CD4-positive, alpha-beta T cell (primary cell): ENCODE measurements at regions not wholly inside any gene's neighbourhood (a gene's known extent, or its start where the extent isn't known, plus 50 kb on each side); places are given as distances from the start of the nearest gene placed in this dataset.

Experiments
- ATAC-seq: fragments of 200-7000 bp; cut with Tn5 transposase; one replicate; pipeline ENCODE4 v1.10.0; 2022; ENCODE audit warnings: mild to moderate bottlenecking; ENCODE audit not compliant: poor library complexity
- CTCF ChIA-PET: fragments of 350-600 bp; sonication (Branson Sonifier 250); formaldehyde crosslinking; loops from one replicate; lab custom pipeline; 2021; ENCODE audit warnings: antibody characterized with exemption, inconsistent platforms; lab: Charles Lee
- POLR2A ChIA-PET: fragments of 350-600 bp; sonication (Branson Sonifier 250); formaldehyde crosslinking; loops from one replicate; lab custom pipeline; 2021; ENCODE audit warnings: antibody characterized with exemption, inconsistent platforms; lab: Charles Lee
- DNase-seq, 14 experiments: peaks; one replicate each; pipeline ENCODE4 v3.0.0-alpha.2; 2013 to 2020; ENCODE audit warnings: mixed read lengths in 2 of 14
- H3K27ac ChIP-seq, 2 donors: one replicate each; pipeline versions ENCODE4 v1.5.1 to v1.7.0; 2013; ENCODE audit warnings: low read length in 2 of 2, low read depth in 1 of 2, mild to moderate bottlenecking in 1 of 2
- H3K27me3 ChIP-seq, 2 experiments: 1 replicate in 1 of 2; 2 replicates in 1 of 2; pipeline versions ENCODE4 v1.6.1 to v1.7.0; 2013; ENCODE audit warnings: low read length in 2 of 2, control low read depth in 1 of 2, mild to moderate bottlenecking in 1 of 2, moderate library complexity in 1 of 2; ENCODE audit not compliant: insufficient read depth in 2 of 2, control insufficient read depth in 1 of 2
- H3K36me3 ChIP-seq: one replicate; pipeline ENCODE4 v1.6.1; 2013; ENCODE audit warnings: low read length, control low read depth; ENCODE audit not compliant: insufficient read depth
- H3K4me1 ChIP-seq: one replicate; pipeline ENCODE4 v1.6.1; 2013; ENCODE audit warnings: low read length, control low read depth; ENCODE audit not compliant: insufficient read depth
- H3K4me3 ChIP-seq: one replicate; pipeline ENCODE4 v1.5.1; 2013; ENCODE audit warnings: mild to moderate bottlenecking, low read length, moderate library complexity
- H3K9me3 ChIP-seq, 2 experiments: 1 replicate in 1 of 2; 2 replicates in 1 of 2; pipeline versions ENCODE4 v1.6.1 to v1.7.0; 2013; ENCODE audit warnings: low read length in 2 of 2, mild to moderate bottlenecking in 2 of 2, control low read depth in 1 of 2, moderate library complexity in 1 of 2; ENCODE audit not compliant: control insufficient read depth in 1 of 2, insufficient read depth in 1 of 2
- H3K27ac Mint-ChIP-seq: one replicate; pipeline ENCODE4 v1.8.0; 2020; ENCODE audit warnings: mixed read lengths
- H3K27me3 Mint-ChIP-seq: one replicate; pipeline ENCODE4 v1.8.0; 2021; ENCODE audit warnings: mixed read lengths
- H3K36me3 Mint-ChIP-seq: one replicate; pipeline ENCODE4 v1.8.0; 2021; ENCODE audit warnings: low read depth, mixed read lengths
- H3K4me1 Mint-ChIP-seq: one replicate; pipeline ENCODE4 v1.8.0; 2021; ENCODE audit warnings: low read depth, mixed read lengths
- H3K4me3 Mint-ChIP-seq: one replicate; pipeline ENCODE4 v1.8.0; 2020; ENCODE audit warnings: mild to moderate bottlenecking, mixed read lengths
- H3K9me3 Mint-ChIP-seq: one replicate; pipeline ENCODE4 v1.8.0; 2020; ENCODE audit warnings: mixed read lengths
- intact Hi-C, 2 experiments: fragments of 100-400 bp; cut with DNase I in 1 of 2; cut with micrococcal nuclease in 1 of 2; formaldehyde crosslinking; loops; one replicate each; pipeline versions ENCODE4 v1.15.1 to v1.9.0; 2023 to 2025; cut with DNase I, micrococcal nuclease
- TF ChIP-seq, protein P1 (sequence below): fragments of 200-600 bp; IDR thresholded peaks from one replicate; pipeline ENCODE4 v1.8.0; 2022; ENCODE audit warnings: antibody characterized with exemption, mild to moderate bottlenecking

DNA sequence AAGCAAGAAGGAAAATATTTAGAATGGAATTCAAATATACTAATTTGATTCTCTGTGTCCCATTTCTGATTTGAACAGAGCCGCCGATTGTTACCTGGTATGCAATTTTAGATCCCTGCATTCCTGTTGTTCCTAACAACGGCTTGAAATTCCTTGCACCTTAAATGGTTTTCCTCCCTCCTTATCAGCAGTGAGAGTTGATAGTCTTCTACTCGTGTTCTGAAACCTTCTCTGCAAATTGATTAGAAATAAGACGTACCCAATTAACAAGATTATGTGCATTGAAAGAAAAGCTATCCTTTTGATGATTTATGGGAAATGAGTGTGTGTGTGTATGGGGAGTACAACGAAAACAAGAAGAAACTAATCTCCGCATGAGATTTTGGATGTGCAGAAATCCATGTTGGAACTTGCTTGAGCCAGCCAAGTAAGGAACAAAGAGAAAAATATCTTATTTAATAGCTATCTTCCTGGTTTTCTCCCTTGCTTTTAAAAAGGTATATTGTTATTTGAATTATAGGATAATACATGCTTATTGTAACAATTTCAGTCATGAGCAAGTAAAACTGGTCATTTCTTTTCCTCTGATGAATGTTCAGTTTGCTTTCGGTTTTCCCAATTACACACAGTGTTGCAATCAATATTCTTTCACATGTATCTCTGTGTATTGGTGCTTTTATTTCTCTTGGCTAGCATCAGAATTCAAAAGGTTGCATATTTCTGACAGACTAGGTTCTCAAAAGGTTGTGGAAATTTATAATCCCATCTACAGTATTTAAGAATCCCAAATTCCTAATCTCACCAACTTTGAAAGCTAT lies 211.1 kb upstream of the ACTBL2 start:
- intact Hi-C loops, result no loop called here
- Histone ChIP-seq H3K36me3 (no peaks in the 10 kb centered on the region), H3K9me3 (no peaks in the 10 kb centered on the region), H3K4me3 (no peak overlapping the region), H3K27ac (no peak overlapping the region), H3K27me3 (no peaks in the 10 kb centered on the region), H3K4me1 (no peaks in the 10 kb centered on the region)
- no peaks in the 10 kb centered on the region for H3K4me1 Mint-ChIP-seq
- no peaks in the 10 kb centered on the region for H3K36me3 Mint-ChIP-seq
- TF ChIP-seq, protein P1, sequence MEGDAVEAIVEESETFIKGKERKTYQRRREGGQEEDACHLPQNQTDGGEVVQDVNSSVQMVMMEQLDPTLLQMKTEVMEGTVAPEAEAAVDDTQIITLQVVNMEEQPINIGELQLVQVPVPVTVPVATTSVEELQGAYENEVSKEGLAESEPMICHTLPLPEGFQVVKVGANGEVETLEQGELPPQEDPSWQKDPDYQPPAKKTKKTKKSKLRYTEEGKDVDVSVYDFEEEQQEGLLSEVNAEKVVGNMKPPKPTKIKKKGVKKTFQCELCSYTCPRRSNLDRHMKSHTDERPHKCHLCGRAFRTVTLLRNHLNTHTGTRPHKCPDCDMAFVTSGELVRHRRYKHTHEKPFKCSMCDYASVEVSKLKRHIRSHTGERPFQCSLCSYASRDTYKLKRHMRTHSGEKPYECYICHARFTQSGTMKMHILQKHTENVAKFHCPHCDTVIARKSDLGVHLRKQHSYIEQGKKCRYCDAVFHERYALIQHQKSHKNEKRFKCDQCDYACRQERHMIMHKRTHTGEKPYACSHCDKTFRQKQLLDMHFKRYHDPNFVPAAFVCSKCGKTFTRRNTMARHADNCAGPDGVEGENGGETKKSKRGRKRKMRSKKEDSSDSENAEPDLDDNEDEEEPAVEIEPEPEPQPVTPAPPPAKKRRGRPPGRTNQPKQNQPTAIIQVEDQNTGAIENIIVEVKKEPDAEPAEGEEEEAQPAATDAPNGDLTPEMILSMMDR, result no peak
- H3K27me3 Mint-ChIP-seq, result no peaks in the 10 kb centered on the region
- ChIA-PET POLR2A (no interaction called here), CTCF (no interaction called here)
- H3K9me3 Mint-ChIP-seq, result no peaks in the 10 kb centered on the region
- ATAC-seq (no peak), DNase-seq (no peak)
- no peak overlapping the region for H3K27ac Mint-ChIP-seq
- H3K4me3 Mint-ChIP-seq, result no peak overlapping the region

DNA sequence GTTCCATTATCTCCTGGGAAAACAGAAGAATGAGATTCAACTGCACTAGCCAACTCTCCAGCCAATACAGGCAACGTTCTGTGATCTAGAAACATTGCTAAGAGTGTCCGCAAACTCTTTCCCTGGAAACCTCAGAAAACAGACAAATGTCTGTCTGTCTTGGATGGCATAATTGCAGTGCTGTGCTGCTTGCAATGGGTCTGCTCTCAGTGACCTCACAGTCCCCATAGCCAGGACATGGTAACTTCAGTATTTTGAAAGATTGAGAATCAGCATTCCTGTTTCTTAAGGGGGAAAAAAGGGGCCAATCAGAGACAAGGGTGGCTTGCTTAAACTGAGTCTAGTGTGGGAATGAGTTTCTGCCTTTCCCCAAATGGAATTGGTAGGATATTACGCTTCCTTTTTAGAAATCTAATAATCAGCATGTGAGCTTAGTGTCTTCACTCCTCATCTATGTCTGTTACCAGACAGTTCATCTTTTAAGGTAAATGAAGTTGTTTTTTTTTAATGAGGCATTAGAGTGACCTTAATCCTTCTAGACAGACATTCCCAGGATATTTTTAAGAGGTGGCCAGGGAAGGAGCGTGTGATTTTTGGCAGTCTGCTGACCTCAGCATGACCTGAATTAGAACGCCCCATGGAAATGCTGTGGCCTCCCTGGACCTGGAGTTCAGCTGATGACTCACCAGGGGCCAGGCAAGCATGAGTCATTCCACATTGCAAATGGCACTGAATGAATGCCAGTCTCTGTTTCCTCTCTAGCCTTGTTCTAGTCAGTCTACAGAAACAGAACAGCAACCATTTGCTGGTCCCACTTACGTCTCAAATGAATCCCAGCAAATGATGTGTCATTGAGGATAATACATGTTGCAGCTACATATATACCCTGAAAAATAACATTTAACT lies 210.2 kb upstream of the ACTBL2 start:
- Histone ChIP-seq H3K36me3 (no peaks in the 10 kb centered on the region), H3K27ac (no peak overlapping the region), H3K4me1 (no peaks in the 10 kb centered on the region), H3K27me3 (no peaks in the 10 kb centered on the region), H3K9me3 (no peaks in the 10 kb centered on the region), H3K4me3 (no peak overlapping the region)
- intact Hi-C loops, result no loop called here
- Mint-ChIP-seq H3K36me3 (no peaks in the 10 kb centered on the region), H3K9me3 (no peaks in the 10 kb centered on the region), H3K4me3 (no peak overlapping the region), H3K4me1 (no peaks in the 10 kb centered on the region), H3K27me3 (no peaks in the 10 kb centered on the region), H3K27ac (no peak overlapping the region)
- CTCF ChIA-PET, result no interaction called here
- DNase-seq (peak in 2 of 14 experiments; percentile 3 to 6), ATAC-seq (no peak)
- POLR2A ChIA-PET, result no interaction called here
- TF ChIP-seq, protein P1, result no peak

DNA sequence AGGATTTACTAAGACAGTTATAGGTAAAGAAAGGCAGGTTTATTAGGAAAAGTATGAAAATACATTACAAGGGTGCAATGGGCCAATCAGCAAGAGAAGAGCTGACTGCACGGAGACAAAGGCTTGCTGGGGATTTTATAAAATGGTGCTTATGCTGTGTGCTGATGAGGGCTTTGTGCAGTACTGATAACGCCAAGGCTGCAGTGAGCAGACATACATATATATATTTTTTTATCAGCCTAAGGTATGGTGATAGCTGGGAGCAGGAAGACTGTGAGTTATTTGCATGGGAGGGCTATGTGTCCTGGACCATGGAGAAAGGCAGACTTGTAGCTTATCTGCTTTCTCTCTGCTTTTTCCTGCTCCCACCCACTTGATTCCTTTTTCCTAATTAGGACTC lies 208.1 kb upstream of the ACTBL2 start:
- no peak overlapping the region for H3K27ac Mint-ChIP-seq

More for the DNA sequence above, 208.1 kb upstream of the ACTBL2 start:
- Histone ChIP-seq H3K9me3 (no peaks in the 10 kb centered on the region), H3K4me3 (no peak overlapping the region), H3K36me3 (no peaks in the 10 kb centered on the region), H3K4me1 (no peaks in the 10 kb centered on the region), H3K27me3 (no peaks in the 10 kb centered on the region), H3K27ac (no peak overlapping the region)
- DNase-seq (no peak), ATAC-seq (no peak)
- H3K36me3 Mint-ChIP-seq, result no peaks in the 10 kb centered on the region
- CTCF ChIA-PET, result no interaction called here
- intact Hi-C loops, result no loop called here
- no peaks in the 10 kb centered on the region for H3K27me3 Mint-ChIP-seq
- TF ChIP-seq, protein P1, result no peak
- POLR2A ChIA-PET, result no interaction called here
- no peaks in the 10 kb centered on the region for H3K4me1 Mint-ChIP-seq
- no peak overlapping the region for H3K4me3 Mint-ChIP-seq
- H3K9me3 Mint-ChIP-seq, result no peaks in the 10 kb centered on the region
